CD14-positive monocyte (primary cell): ENCODE measurements at regions not wholly inside any gene's neighbourhood (a gene's known extent, or its start where the extent isn't known, plus 50 kb on each side); places are given as distances from the start of the nearest gene placed in this dataset.
"Not testable (repeated sequence)": the region's sequence is repeated elsewhere in the genome, so short reads cannot be mapped to it uniquely, and the experiment has no call there.

Experiments used
- DNase-seq, 3 donors: peaks; one replicate each; pipeline ENCODE4 v3.0.0-alpha.2; 2011 to 2022
- H2AFZ ChIP-seq: 2 replicates; pipeline ENCODE4 v1.6.0; 2012; ENCODE audit warnings: mild to moderate bottlenecking, low read depth, low read length, inconsistent platforms; ENCODE audit not compliant: insufficient read depth, poor library complexity, severe bottlenecking
- H3K27ac ChIP-seq, 2 donors: 1 replicate in 1 of 2; 2 replicates in 1 of 2; pipeline ENCODE4 v1.5.1; 2012 to 2013; ENCODE audit warnings: low read length in 2 of 2, control low read depth in 1 of 2, inconsistent platforms in 1 of 2, low read depth in 1 of 2, mild to moderate bottlenecking in 1 of 2
- H3K27me3 ChIP-seq, 2 donors: one replicate each; pipeline versions ENCODE4 v1.6.0 to v1.6.1; 2011 to 2013; ENCODE audit warnings: low read length in 2 of 2; ENCODE audit not compliant: control insufficient read depth in 2 of 2, insufficient read depth in 2 of 2
- H3K36me3 ChIP-seq, 2 donors: replicated peaks in 1 of 2; 1 replicate in 1 of 2; 2 replicates in 1 of 2; pipeline versions ENCODE4 v1.5.1 to v1.6.1; 2012 to 2013; ENCODE audit warnings: low read length in 2 of 2, control low read depth in 1 of 2, inconsistent platforms in 1 of 2, mild to moderate bottlenecking in 1 of 2; ENCODE audit not compliant: insufficient read depth in 2 of 2, control insufficient read depth in 1 of 2
- H3K4me1 ChIP-seq, 2 donors: 1 replicate in 1 of 2; 2 replicates in 1 of 2; pipeline versions ENCODE4 v1.5.1 to v1.6.1; 2012 to 2013; ENCODE audit warnings: low read length in 2 of 2, control low read depth in 1 of 2, inconsistent platforms in 1 of 2, mild to moderate bottlenecking in 1 of 2, moderate library complexity in 1 of 2; ENCODE audit not compliant: insufficient read depth in 2 of 2, control insufficient read depth in 1 of 2
- H3K4me2 ChIP-seq: replicated peaks from 2 replicates; pipeline ENCODE3; 2012; ENCODE audit warnings: low read length, moderate library complexity, mild to moderate bottlenecking; ENCODE audit not compliant: poor library complexity, severe bottlenecking; ENCODE audit errors: extremely low read depth
- H3K4me3 ChIP-seq, 3 experiments: fragments of 200-600 bp in 1 of 3; sonication (generic) in 1 of 3; replicated peaks in 1 of 3; 1 replicate in 2 of 3; 2 replicates in 1 of 3; pipeline ENCODE4 v1.5.1; 2011 to 2013; ENCODE audit warnings: low read length in 3 of 3, mild to moderate bottlenecking in 3 of 3, control low read depth in 2 of 3, low read depth in 2 of 3, inconsistent platforms in 1 of 3, moderate library complexity in 1 of 3
- H3K79me2 ChIP-seq: 2 replicates; pipeline ENCODE4 v1.6.0; 2012; ENCODE audit warnings: mild to moderate bottlenecking, control low read depth, inconsistent platforms, low read length, moderate library complexity; ENCODE audit not compliant: insufficient read depth
- H3K9ac ChIP-seq: 2 replicates; pipeline ENCODE4 v1.6.0; 2017; ENCODE audit warnings: low read length, mild to moderate bottlenecking; ENCODE audit not compliant: insufficient read depth, poor library complexity, severe bottlenecking
- H3K9me3 ChIP-seq, 2 donors: replicated peaks in 1 of 2; 1 replicate in 1 of 2; 2 replicates in 1 of 2; pipeline versions ENCODE4 v1.5.1 to v1.6.1; 2012 to 2013; ENCODE audit warnings: low read length in 2 of 2, control low read depth in 1 of 2; ENCODE audit not compliant: control insufficient read depth in 1 of 2, insufficient read depth in 1 of 2
- H4K20me1 ChIP-seq: 2 replicates; pipeline ENCODE4 v1.6.0; 2012; ENCODE audit warnings: mild to moderate bottlenecking, low read length, control low read depth, moderate library complexity; ENCODE audit not compliant: insufficient read depth
- H3K27ac Mint-ChIP-seq, 7 donors: one replicate each; pipeline ENCODE4 v1.8.0; 2020; ENCODE audit warnings: mild to moderate bottlenecking in 7 of 7, mixed read lengths in 7 of 7, moderate library complexity in 6 of 7, inconsistent platforms in 2 of 7
- H3K27me3 Mint-ChIP-seq, 3 donors: one replicate each; pipeline ENCODE4 v1.8.0; 2021 to 2022; ENCODE audit warnings: low read depth in 3 of 3, mild to moderate bottlenecking in 3 of 3, mixed read lengths in 3 of 3, moderate library complexity in 3 of 3, inconsistent platforms in 1 of 3
- H3K36me3 Mint-ChIP-seq, 2 donors: one replicate each; pipeline ENCODE4 v1.8.0; 2020; ENCODE audit warnings: mixed read lengths in 2 of 2, inconsistent platforms in 1 of 2, mild to moderate bottlenecking in 1 of 2
- H3K4me1 Mint-ChIP-seq: one replicate; pipeline ENCODE4 v1.8.0; 2020; ENCODE audit warnings: mild to moderate bottlenecking, mixed read lengths
- H3K4me3 Mint-ChIP-seq, 2 donors: one replicate each; pipeline ENCODE4 v1.8.0; 2020; ENCODE audit warnings: mild to moderate bottlenecking in 2 of 2, mixed read lengths in 2 of 2, moderate library complexity in 1 of 2
- H3K9me3 Mint-ChIP-seq, 7 donors: one replicate each; pipeline ENCODE4 v1.8.0; 2020 to 2022; ENCODE audit warnings: mixed read lengths in 7 of 7, mild to moderate bottlenecking in 6 of 7, moderate library complexity in 6 of 7, inconsistent platforms in 2 of 7
- WGBS: methylation state at CpG from one replicate; pipeline ENCODE4 v1.1.5; 2013; ENCODE audit warnings: missing lambda C conversion rate; ENCODE audit not compliant: insufficient coverage; 5-methylcytosine and 5-hydroxymethylcytosine counted together
- intact Hi-C, 2 donors: fragments of 100-400 bp; cut with micrococcal nuclease; formaldehyde crosslinking; loops; one replicate each; pipeline versions ENCODE4 v1.15.0 to v1.15.1; 2023

DNA sequence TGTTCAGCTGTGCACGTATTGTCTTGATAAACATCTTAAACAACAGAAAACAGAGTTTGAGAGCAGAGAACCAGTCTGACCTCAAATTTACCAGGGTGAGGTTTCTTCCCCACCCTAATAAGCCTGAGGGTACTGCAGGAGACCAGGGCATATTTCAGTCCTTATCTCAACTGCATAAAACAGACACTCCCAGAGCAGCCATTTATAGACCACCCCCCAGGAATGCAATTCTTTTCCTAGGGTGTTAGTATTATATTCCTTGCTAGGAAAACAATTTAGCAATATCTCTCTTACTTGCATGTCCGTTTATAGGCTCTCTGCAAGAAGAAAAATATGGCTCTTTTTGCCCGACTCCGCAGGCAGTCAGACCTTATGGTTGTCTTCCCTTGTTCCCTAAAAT, 747.2 kb downstream of the TTLL7 start:
- H3K9me3 Mint-ChIP-seq, H3K27ac Mint-ChIP-seq, H3K9ac ChIP-seq, DNase-seq, intact Hi-C loops, H3K4me3 Mint-ChIP-seq, H3K79me2 ChIP-seq, H3K27ac ChIP-seq, H3K36me3 Mint-ChIP-seq, H4K20me1 ChIP-seq, H3K4me2 ChIP-seq, H3K4me3 ChIP-seq, H3K27me3 ChIP-seq, H3K27me3 Mint-ChIP-seq, H2AFZ ChIP-seq, H3K36me3 ChIP-seq, H3K4me1 Mint-ChIP-seq, H3K4me1 ChIP-seq: not testable (repeated sequence)
- no CpG with 5 or more reads among the region's 4 CpGs for WGBS
- H3K9me3 ChIP-seq, result peaks cover 4 to 10% of the 10 kb centered on the region in 2 donors

DNA sequence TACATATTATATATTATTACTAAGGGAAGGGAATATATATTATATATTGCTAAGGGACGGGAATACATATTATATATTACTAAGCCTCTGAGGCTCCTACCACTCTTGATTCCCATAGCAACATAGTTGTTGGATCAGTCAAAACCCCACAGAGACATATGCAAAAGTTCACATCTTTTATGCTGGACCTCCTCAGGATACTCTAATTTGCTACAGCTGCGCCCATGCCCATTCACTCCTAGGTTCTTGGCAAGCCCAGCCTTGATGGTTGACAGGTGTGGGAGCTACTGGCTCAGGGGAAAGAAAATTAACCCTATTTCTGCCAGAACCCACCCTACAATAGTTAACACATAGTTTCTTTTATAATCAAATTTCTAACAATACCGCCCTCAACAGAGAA, 752.2 kb downstream of the TTLL7 start:
- H3K27me3 ChIP-seq, H3K4me2 ChIP-seq, H3K36me3 ChIP-seq, H3K9ac ChIP-seq, H3K4me3 ChIP-seq, H3K4me3 Mint-ChIP-seq, H2AFZ ChIP-seq, H3K4me1 ChIP-seq, H3K27ac Mint-ChIP-seq, DNase-seq, H4K20me1 ChIP-seq, H3K27me3 Mint-ChIP-seq, H3K79me2 ChIP-seq, H3K4me1 Mint-ChIP-seq, H3K36me3 Mint-ChIP-seq, H3K27ac ChIP-seq, intact Hi-C loops: not testable (repeated sequence)
- no CpG with 5 or more reads among the region's 3 CpGs for WGBS
- peaks cover 2 to 12% (median 3%) of the 10 kb centered on the region in 7 donors for H3K9me3 Mint-ChIP-seq
- peaks cover 6 to 11% of the 10 kb centered on the region in 2 donors for H3K9me3 ChIP-seq

DNA sequence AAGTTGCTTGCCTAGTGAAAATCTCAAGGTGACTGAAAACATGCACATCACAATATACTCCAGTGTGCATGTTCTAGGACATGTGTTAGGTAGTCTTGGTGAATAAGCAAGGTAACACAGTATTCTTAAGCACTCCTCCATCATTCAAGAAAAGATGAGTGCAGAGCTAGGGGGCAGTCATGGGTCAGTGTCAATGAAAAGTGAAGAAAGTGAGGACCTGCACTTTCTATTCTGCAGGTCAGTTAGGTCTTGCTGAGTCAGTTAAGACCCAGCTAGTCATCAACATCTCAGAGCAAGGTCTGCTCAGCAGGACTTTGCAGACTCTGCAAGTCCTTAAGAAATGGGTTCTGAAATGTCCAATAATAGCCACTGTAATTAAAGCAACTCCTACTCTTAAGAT, 754.1 kb downstream of the TTLL7 start:
- H4K20me1 ChIP-seq, H3K79me2 ChIP-seq, H3K4me3 ChIP-seq, H3K9me3 ChIP-seq, H3K4me1 ChIP-seq, DNase-seq, H3K27me3 Mint-ChIP-seq, intact Hi-C loops, H3K36me3 ChIP-seq, H3K27me3 ChIP-seq, H3K9ac ChIP-seq, H2AFZ ChIP-seq, H3K4me2 ChIP-seq, H3K4me3 Mint-ChIP-seq, H3K4me1 Mint-ChIP-seq, H3K27ac ChIP-seq, H3K27ac Mint-ChIP-seq, H3K36me3 Mint-ChIP-seq: not testable (repeated sequence)
- peaks cover 0 to 10% (median 2%) of the 10 kb centered on the region in 7 donors for H3K9me3 Mint-ChIP-seq

DNA sequence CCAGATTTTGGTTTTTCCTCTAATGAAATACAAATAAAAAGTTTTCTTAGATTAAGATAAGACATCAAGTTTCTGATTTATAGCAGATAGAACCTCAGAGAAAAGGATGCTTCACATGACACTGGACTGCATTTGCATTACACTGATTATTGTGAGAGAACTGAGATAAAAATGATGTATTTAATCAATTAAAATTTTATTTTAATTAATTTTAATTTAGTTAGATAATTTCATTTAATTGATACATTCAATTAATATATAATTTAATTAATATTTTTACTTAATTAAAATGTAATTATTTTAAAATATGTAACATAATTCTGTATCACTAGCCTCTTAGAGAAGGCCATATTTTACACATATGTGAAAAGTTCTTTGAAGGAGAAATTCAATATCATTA, 759.4 kb downstream of the TTLL7 start:
- H3K4me3 ChIP-seq, H4K20me1 ChIP-seq, H3K9me3 ChIP-seq, H3K27ac Mint-ChIP-seq, H3K27ac ChIP-seq, H3K36me3 ChIP-seq, H3K4me2 ChIP-seq, H3K4me3 Mint-ChIP-seq, H3K27me3 Mint-ChIP-seq, H3K9me3 Mint-ChIP-seq, H3K36me3 Mint-ChIP-seq, H3K4me1 Mint-ChIP-seq, H3K9ac ChIP-seq, H3K4me1 ChIP-seq, H3K27me3 ChIP-seq, DNase-seq, intact Hi-C loops, H2AFZ ChIP-seq, H3K79me2 ChIP-seq: not testable (repeated sequence)

DNA sequence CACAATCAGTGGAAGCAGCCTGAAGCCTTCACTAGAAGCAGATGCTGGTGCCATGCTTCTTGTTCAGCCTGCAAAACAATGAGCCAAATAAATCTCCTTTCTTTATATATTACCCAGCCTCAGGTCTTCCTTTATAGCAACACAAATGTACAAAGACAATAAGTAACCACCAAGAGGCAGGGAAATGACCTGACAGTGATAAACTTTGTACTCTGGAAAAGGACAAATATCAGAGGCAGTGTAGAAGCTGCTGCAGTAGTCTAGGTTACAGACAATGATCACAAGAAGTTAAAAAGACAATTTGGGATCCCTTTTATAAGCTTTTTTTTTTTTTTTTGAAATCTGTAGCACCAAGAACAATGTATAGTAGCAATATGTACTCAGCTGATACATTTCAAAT, 760.3 kb downstream of the TTLL7 start:
- not testable (repeated sequence) for H3K9me3 Mint-ChIP-seq, H3K36me3 Mint-ChIP-seq, H3K4me3 Mint-ChIP-seq

More for the DNA sequence above, 760.3 kb downstream of the TTLL7 start:
- H3K27me3 ChIP-seq, H2AFZ ChIP-seq, H3K36me3 ChIP-seq, DNase-seq, H3K4me1 Mint-ChIP-seq, H4K20me1 ChIP-seq, intact Hi-C loops, H3K4me1 ChIP-seq, H3K79me2 ChIP-seq, H3K27ac Mint-ChIP-seq, H3K4me2 ChIP-seq, H3K9ac ChIP-seq, H3K27ac ChIP-seq, H3K9me3 ChIP-seq, H3K4me3 ChIP-seq, H3K27me3 Mint-ChIP-seq: not testable (repeated sequence)
